HFF-Myc (cell line): ENCODE measurements at regions not wholly inside any gene's neighbourhood (a gene's known extent, or its start where the extent isn't known, plus 50 kb on each side); places are given as distances from the start of the nearest gene placed in this dataset.

ENCODE experiments used
- DNase-seq: peaks from one replicate; pipeline ENCODE4 v3.0.0-alpha.2; 2011; ENCODE audit warnings: low read depth; ENCODE audit errors: extremely low read depth
- H3K4me3 ChIP-seq: replicated peaks from 2 replicates; pipeline ENCODE4 v1.5.1; 2011; ENCODE audit warnings: low read depth, mild to moderate bottlenecking, control low read depth, low read length
- CTCF ChIP-seq: IDR thresholded peaks from 2 replicates; pipeline ENCODE4 v1.5.1; 2012; ENCODE audit warnings: mild to moderate bottlenecking, low read depth, low read length, control low read depth; ENCODE audit errors: missing control alignments

GRCh38 chr3:99407257-99407656 is 231.1 kb upstream of the COL8A1 start:
- H3K4me3 ChIP-seq = no peak overlapping the region
- DNase-seq = no peak
- no peak for TF ChIP-seq CTCF

GRCh38 chr3:99402755-99403154 is 235.6 kb upstream of the COL8A1 start:
- no peak for DNase-seq
- no peak overlapping the region for H3K4me3 ChIP-seq
- no peak for TF ChIP-seq CTCF

- DNase-seq = no peak
- TF ChIP-seq CTCF = no peak
- H3K4me3 ChIP-seq = no peak overlapping the region
These were observed 238.0 kb upstream of the COL8A1 start for GRCh38 chr3:99400352-99400751.

- no peak for TF ChIP-seq CTCF
- no peak overlapping the region for H3K4me3 ChIP-seq
- DNase-seq = no peak
These were observed 241.6 kb upstream of the COL8A1 start for GRCh38 chr3:99396651-99397275.

GRCh38 chr3:99394831-99395778 is 243.3 kb upstream of the COL8A1 start:
- no peak for DNase-seq
- TF ChIP-seq CTCF = no peak
- H3K4me3 ChIP-seq = no peak overlapping the region

GRCh38 chr3:99393961-99394360 is 244.4 kb upstream of the COL8A1 start:
- no peak for TF ChIP-seq CTCF
- DNase-seq = no peak
- no peak overlapping the region for H3K4me3 ChIP-seq
